GM12873 (cell line): ENCODE measurements at regions not wholly inside any gene's neighbourhood (a gene's known extent, or its start where the extent isn't known, plus 50 kb on each side); places are given as distances from the start of the nearest gene placed in this dataset.

ENCODE experiments used
- TF ChIP-seq, protein P1 (sequence below): IDR thresholded peaks from 2 replicates; pipeline ENCODE4 v1.5.1; 2012; ENCODE audit warnings: low read depth, mild to moderate bottlenecking, moderate library complexity, low read length, control low read depth; ENCODE audit not compliant: insufficient read depth; ENCODE audit errors: missing control alignments

DNA sequence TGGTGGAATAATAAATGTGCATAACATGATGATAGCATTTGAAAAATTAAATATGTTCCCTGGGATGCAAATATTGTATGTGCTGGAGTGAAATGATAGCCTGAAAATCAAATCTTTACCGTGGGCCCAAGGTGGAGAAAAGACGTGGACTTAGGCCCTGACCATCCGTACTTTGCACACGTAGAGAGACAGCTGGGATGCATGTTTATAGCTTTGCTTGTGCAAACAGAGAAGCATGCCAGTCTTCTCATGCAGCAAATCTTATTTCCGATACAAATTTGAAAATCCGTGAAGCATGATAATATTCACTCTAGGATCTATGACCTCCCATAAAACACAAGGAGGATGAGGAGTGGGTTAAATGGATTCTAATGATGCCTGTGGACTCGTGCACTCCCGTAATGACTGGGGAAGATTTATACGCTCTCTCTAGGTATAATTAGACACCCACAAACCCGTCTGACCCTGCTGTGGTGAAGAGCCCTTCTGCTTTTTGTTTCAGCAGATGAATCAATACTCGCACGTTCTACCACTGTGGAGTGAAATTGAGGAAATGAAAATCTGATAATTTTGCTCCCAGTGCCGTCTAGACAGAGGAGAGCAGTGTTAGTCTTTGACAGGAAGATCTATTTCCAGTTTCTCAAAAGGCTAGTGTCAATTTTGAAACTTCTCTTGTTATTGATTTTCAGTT, 810.3 kb upstream of the SALL3 start:
- TF ChIP-seq, protein P1, sequence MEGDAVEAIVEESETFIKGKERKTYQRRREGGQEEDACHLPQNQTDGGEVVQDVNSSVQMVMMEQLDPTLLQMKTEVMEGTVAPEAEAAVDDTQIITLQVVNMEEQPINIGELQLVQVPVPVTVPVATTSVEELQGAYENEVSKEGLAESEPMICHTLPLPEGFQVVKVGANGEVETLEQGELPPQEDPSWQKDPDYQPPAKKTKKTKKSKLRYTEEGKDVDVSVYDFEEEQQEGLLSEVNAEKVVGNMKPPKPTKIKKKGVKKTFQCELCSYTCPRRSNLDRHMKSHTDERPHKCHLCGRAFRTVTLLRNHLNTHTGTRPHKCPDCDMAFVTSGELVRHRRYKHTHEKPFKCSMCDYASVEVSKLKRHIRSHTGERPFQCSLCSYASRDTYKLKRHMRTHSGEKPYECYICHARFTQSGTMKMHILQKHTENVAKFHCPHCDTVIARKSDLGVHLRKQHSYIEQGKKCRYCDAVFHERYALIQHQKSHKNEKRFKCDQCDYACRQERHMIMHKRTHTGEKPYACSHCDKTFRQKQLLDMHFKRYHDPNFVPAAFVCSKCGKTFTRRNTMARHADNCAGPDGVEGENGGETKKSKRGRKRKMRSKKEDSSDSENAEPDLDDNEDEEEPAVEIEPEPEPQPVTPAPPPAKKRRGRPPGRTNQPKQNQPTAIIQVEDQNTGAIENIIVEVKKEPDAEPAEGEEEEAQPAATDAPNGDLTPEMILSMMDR: no peak

DNA sequence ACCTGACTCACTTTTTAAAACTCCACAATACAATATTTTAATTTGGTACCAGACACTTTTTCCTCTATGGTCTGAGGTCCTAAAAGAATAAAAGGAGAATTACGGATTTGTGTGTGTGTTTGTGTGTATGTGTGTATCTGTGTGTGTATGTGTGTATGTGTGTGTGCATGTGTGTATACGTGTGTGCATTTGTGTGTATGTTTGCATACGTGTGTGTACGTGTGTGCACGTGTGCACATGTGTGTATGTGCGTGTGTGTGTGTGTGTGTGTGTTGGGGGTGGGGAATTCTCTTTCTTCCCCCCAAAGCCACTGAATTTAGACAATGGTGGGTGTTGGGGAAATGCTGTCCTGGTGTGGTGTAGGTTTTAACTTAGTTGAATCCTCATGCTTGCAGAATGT, 807.7 kb upstream of the SALL3 start:
- TF ChIP-seq, protein P1: no peak

DNA sequence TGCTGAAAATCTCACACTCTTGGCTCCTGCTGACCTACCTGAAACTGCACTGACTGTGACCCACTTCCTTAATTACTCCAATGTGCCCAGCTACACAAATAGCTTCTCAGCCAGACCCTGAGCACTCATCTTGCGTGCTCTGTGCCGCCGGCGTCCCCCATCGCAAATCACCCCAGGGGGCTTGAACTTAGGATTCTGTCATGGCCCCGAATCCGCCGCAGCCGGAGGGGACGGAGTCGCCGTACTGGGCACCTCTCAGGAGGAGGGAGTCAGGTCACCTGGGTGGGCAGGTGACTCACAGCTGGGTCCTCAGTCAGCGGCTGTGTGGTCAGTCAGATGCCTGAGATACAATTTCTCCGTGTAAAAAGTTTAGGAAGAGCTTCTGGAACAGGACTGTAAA, 804.9 kb upstream of the SALL3 start:
- TF ChIP-seq, protein P1: no peak

DNA sequence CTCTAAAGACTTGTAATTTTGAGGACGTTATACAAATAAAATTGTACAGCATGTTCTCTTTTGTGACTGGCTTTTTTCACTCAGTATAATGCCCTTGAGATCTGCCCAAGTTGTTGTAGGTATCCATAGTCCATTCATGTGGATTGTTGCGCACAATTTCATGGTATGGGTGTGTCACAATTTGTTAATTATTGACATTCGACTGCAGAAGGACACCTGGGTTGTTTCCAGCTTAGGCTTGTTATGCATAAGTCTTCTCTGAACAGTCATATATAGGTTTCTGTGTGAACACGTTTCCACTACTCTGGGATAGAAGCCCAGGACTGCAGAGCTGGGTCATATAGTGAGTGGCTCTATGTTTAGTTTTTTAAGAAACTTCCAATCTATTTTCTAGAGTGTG, 800.8 kb upstream of the SALL3 start:
- TF ChIP-seq, protein P1: no peak

DNA sequence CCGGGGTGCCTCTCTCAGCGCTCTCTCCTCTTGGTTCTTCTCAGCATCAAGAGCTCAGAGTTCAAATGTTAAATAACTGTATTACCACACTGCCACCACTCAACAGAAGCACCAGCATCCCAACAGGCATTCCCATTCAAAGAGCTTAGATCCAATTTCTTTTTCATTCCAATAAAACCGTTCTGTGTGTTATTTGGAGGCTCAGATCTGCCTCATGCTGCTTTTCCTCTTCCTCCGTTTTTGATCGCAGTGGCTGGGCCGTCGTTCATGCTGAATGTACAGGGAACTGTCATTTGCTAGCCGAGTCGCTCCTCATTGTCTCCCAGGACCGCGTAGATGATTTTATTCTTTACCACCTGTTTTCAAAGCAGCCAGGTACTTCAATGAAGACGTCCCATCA, 798.9 kb upstream of the SALL3 start:
- TF ChIP-seq, protein P1: no peak

DNA sequence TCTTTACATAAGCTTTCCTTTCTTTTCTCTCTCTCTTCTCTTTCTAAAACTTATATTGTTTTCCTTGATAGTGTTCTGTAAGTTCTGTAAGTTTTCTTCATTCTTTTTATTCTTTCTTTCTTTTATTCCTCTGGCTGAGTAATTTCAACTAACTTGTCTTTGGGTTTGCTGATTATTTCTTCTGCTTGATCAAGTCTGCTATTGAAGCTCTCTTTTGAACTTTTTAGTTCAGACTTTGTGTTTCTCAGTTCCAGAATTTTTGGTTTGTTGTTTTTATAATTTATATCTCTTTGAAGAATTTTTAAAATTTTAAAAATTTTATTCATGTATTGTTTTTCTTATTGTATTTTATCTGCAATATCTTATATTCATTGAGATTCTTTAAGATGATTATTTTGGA, 795.8 kb upstream of the SALL3 start:
- TF ChIP-seq, protein P1: no peak

DNA sequence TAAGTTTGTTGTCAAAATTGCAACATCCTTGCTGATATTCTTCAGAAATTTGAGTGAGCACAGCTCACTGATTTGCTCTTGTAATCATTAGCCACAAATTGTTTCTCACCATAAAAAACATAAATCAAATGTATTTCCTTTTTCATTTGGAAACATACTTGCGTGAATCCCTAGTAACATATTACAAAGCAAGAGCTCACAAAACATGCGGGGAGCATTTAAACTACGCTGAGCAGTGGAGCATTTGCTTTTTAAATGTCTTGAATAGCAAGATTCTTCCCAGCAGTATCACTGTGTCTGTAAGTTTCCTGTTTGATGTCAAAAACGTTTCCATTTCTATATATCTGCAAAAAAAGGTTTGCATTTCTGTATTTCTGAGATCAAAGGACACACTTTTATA, 788.3 kb upstream of the SALL3 start:
- TF ChIP-seq, protein P1: no peak
